ENCODE measurements at regions not wholly inside any gene's neighbourhood (a gene's known extent, or its start where the extent isn't known, plus 50 kb on each side); places are given as distances from the start of the nearest gene placed in this dataset.

- TF ChIP-seq KLF8 (tag by site-specific recombination; IDR thresholded peaks at IDR 0.05) = 0 out of 2 replicates have a peak, but pooled peaks have one; percentile 23
- TF ChIP-seq OVOL3 (tag by site-specific recombination; IDR thresholded peaks at IDR 0.05) = peak; percentile 75
- 0 out of 2 replicates have a peak, but pooled peaks have one; percentile 16 for TF ChIP-seq ZSCAN16 (tag by site-specific recombination; IDR thresholded peaks at IDR 0.05)
- 0 out of 2 replicates have a peak, but pooled peaks have one; percentile 23 for TF ChIP-seq ZBTB8A (tag by site-specific recombination; IDR thresholded peaks at IDR 0.05)
- 0 out of 2 replicates have a peak, but pooled peaks have one; percentile 27 for TF ChIP-seq MZF1 (tag by site-specific recombination; IDR thresholded peaks at IDR 0.05; ENCODE audit: borderline replicate concordance)
- TF ChIP-seq ZNF629 (tag by site-specific recombination; IDR thresholded peaks at IDR 0.05) = peak; percentile 58; the same call in 1 of the 2 replicates
- no peak for TF ChIP-seq ZNF658 (tag by site-specific recombination; IDR thresholded peaks at IDR 0.05)
- TF ChIP-seq GLI2 (tag by site-specific recombination; IDR thresholded peaks at IDR 0.05; ENCODE audit: borderline replicate concordance, low read depth) = peak; percentile 63; the same call in 1 of the 2 replicates
- TF ChIP-seq WT1 (tag by site-specific recombination; IDR thresholded peaks at IDR 0.05) = peak; percentile 74
- TF ChIP-seq ZNF561 (tag by site-specific recombination; IDR thresholded peaks at IDR 0.05; ENCODE audit: borderline replicate concordance) = peak; percentile 42; the same call in 1 of the 2 replicates
- no peak for TF ChIP-seq ZBTB10 (tag by site-specific recombination; IDR thresholded peaks at IDR 0.05)
- TF ChIP-seq ZNF707 (tag by site-specific recombination; IDR thresholded peaks at IDR 0.05) = no peak
- TF ChIP-seq ZNF18 (tag by site-specific recombination; IDR thresholded peaks at IDR 0.05) = peak; percentile 22; the same call in 1 of the 2 replicates
- peak; percentile 81 for TF ChIP-seq ZEB2 (tag by site-specific recombination; IDR thresholded peaks at IDR 0.05)
- TF ChIP-seq ZNF596 (tag by site-specific recombination; IDR thresholded peaks at IDR 0.05) = 0 out of 2 replicates have a peak, but pooled peaks have one; percentile 16
- TF ChIP-seq SCRT2 (tag by site-specific recombination; IDR thresholded peaks at IDR 0.05) = no peak
- no peak for TF ChIP-seq ZNF555 (tag by site-specific recombination; conservative IDR thresholded peaks at IDR 0.05)
- no peak for TF ChIP-seq YY1 (tag by site-specific recombination; IDR thresholded peaks at IDR 0.05)
- TF ChIP-seq PRDM4 (tag by site-specific recombination; IDR thresholded peaks at IDR 0.05) = peak; percentile 73
- TF ChIP-seq ATF2 (tag by site-specific recombination; IDR thresholded peaks at IDR 0.05; ENCODE audit: low read depth) = no peak
- TF ChIP-seq ZNF843 (tag by site-specific recombination; IDR thresholded peaks at IDR 0.05) = peak; percentile 82
- TF ChIP-seq BCL11A (tag by site-specific recombination; IDR thresholded peaks at IDR 0.05; ENCODE audit: low read depth) = peak; percentile 70; the same call in 1 of the 2 replicates
- no peak for TF ChIP-seq ZNF704 (tag by site-specific recombination; IDR thresholded peaks at IDR 0.05)
- TF ChIP-seq TSHZ1 (tag by site-specific recombination; IDR thresholded peaks at IDR 0.05; ENCODE audit: borderline replicate concordance) = peak; percentile 39; the same call in 1 of the 2 replicates
- peak; percentile 56; the same call in 1 of the 2 replicates for TF ChIP-seq ZNF366 (tag by site-specific recombination; conservative IDR thresholded peaks at IDR 0.05)
- no peak for TF ChIP-seq ZNF239 (tag by site-specific recombination; IDR thresholded peaks at IDR 0.05)
Observed at GRCh38 chr15:35958021-35958420, 412.1 kb upstream of the DPH6 start (continued).

Measured in HEK293 (cell line).